ENCODE measurements at regions not wholly inside any gene's neighbourhood (a gene's known extent, or its start where the extent isn't known, plus 50 kb on each side); places are given as distances from the start of the nearest gene placed in this dataset.

- DNase-seq = no peak
These were observed 123.9 kb downstream of the ACKR3 start for GRCh38 chr2:236693531-236693930.

- DNase-seq = no peak
These were observed 124.7 kb downstream of the ACKR3 start for GRCh38 chr2:236694146-236694888.

GRCh38 chr2:236696834-236697233 lies 127.2 kb downstream of the ACKR3 start:
- DNase-seq = no peak

GRCh38 chr2:236698016-236698627 lies 128.5 kb downstream of the ACKR3 start:
- DNase-seq = no peak

- no peak for DNase-seq
These were observed 131.1 kb downstream of the ACKR3 start for GRCh38 chr2:236700703-236701102.

GRCh38 chr2:236702657-236703372 lies 133.2 kb downstream of the ACKR3 start:
- no peak for DNase-seq

- no peak for DNase-seq
These were observed 133.7 kb downstream of the ACKR3 start for GRCh38 chr2:236703373-236703709.

GRCh38 chr2:236703906-236704305 lies 134.3 kb downstream of the ACKR3 start:
- no peak for DNase-seq

- DNase-seq = no peak
These were observed 135.3 kb downstream of the ACKR3 start for GRCh38 chr2:236704887-236705286.

- peak; percentile 22 for DNase-seq
These were observed 135.9 kb downstream of the ACKR3 start for GRCh38 chr2:236705295-236706105.

- DNase-seq = no peak
These were observed 136.7 kb downstream of the ACKR3 start for GRCh38 chr2:236706288-236706687.

GRCh38 chr2:236706803-236707202 lies 137.2 kb downstream of the ACKR3 start:
- DNase-seq = no peak

- peak; percentile 61 for DNase-seq
These were observed 141.8 kb downstream of the ACKR3 start for GRCh38 chr2:236711440-236711839.

- no peak for DNase-seq
These were observed 142.7 kb downstream of the ACKR3 start for GRCh38 chr2:236712304-236712703.

GRCh38 chr2:236712961-236713673 lies 143.5 kb downstream of the ACKR3 start:
- no peak for DNase-seq

- no peak for DNase-seq
These were observed 144.5 kb downstream of the ACKR3 start for GRCh38 chr2:236714080-236714479.

- no peak for DNase-seq
These were observed 145.5 kb downstream of the ACKR3 start for GRCh38 chr2:236715077-236715476.

- no peak for DNase-seq
These were observed 145.9 kb downstream of the ACKR3 start for GRCh38 chr2:236715491-236715961.

GRCh38 chr2:236717120-236717519 lies 147.5 kb downstream of the ACKR3 start:
- no peak for DNase-seq

GRCh38 chr2:236717729-236718128 lies 148.1 kb downstream of the ACKR3 start:
- no peak for DNase-seq

- DNase-seq = no peak
These were observed 148.8 kb downstream of the ACKR3 start for GRCh38 chr2:236718207-236718992.

- DNase-seq = no peak
These were observed 149.6 kb downstream of the ACKR3 start for GRCh38 chr2:236719192-236719635.

Measured in CD4-positive, alpha-beta T cell treated with Interleukin-15 for 1 hour (primary cell).